K562 (cell line): ENCODE measurements at regions not wholly inside any gene's neighbourhood (a gene's known extent, or its start where the extent isn't known, plus 50 kb on each side); places are given as distances from the start of the nearest gene placed in this dataset.

Source experiments
- ASH1L ChIP-seq: fragments of 450-650 bp; IDR thresholded peaks from 2 replicates; pipeline ENCODE4 v1.6.1; 2018; ENCODE audit warnings: borderline replicate concordance, mild to moderate bottlenecking, low read depth; ENCODE audit not compliant: partially characterized antibody
- CXXC5 ChIP-seq: fragments of 250-450 bp; sonication (Bioruptor Pico); IDR thresholded peaks from 2 replicates; pipeline ENCODE4 v1.8.0; 2022; ENCODE audit warnings: inconsistent platforms, mild to moderate bottlenecking, moderate library complexity
- DACH1 ChIP-seq: fragments of 450-650 bp; IDR thresholded peaks from 2 replicates; pipeline ENCODE4 v1.6.1; 2018; ENCODE audit not compliant: partially characterized antibody
- DPF2 ChIP-seq: fragments of 450-650 bp; IDR thresholded peaks from 2 replicates; pipeline ENCODE4 v1.6.1; 2016
- EP300 ChIP-seq: IDR thresholded peaks from 2 replicates; pipeline ENCODE4 v1.6.1; 2012; ENCODE audit warnings: low read length, improper control_type of control experiment
- ETV1 ChIP-seq: fragments of 450-650 bp; conservative IDR thresholded peaks from 2 replicates; pipeline ENCODE4 v1.6.1; 2016; ENCODE audit warnings: missing genetic modification characterization, control low read depth, low read depth, missing compliant biosample characterization
- IRF2 ChIP-seq: sonication (generic); formaldehyde crosslinking; IDR thresholded peaks from 2 replicates; pipeline ENCODE4 v1.8.1; 2022; ENCODE audit warnings: mild to moderate bottlenecking, missing genetic modification reagents
- LCOR ChIP-seq: sonication (generic); formaldehyde crosslinking; IDR thresholded peaks from 2 replicates; pipeline ENCODE4 v1.8.0; 2022; ENCODE audit warnings: mild to moderate bottlenecking, missing genetic modification reagents
- MLLT1 ChIP-seq, 2 experiments: fragments of 450-650 bp; IDR thresholded peaks; 2 replicates each; pipeline ENCODE4 v1.6.1; 2016
- MNT ChIP-seq, 2 experiments: fragments of 450-650 bp; conservative IDR thresholded peaks; 2 replicates each; pipeline ENCODE4 v1.6.1; 2017; ENCODE audit warnings: mild to moderate bottlenecking in 2 of 2, moderate library complexity in 2 of 2
- OTX1 ChIP-seq: fragments of 450-650 bp; formaldehyde crosslinking; IDR thresholded peaks from 2 replicates; pipeline ENCODE4 v1.4.0; 2022; ENCODE audit warnings: mild to moderate bottlenecking
- PHF20 ChIP-seq: fragments of 450-650 bp; IDR thresholded peaks from 2 replicates; pipeline ENCODE4 v1.6.1; 2018; ENCODE audit not compliant: partially characterized antibody
- PHF8 ChIP-seq: fragments of 200-600 bp; sonication (generic); IDR thresholded peaks from 2 replicates; pipeline ENCODE4 v1.6.1; 2012; ENCODE audit warnings: mixed run types, mild to moderate bottlenecking, inconsistent platforms, low read length, moderate library complexity, borderline replicate concordance
- POLR3A ChIP-seq: IDR thresholded peaks from 2 replicates; pipeline ENCODE4 v1.6.1; 2011; ENCODE audit warnings: borderline replicate concordance, mild to moderate bottlenecking, moderate library complexity; ENCODE audit not compliant: insufficient read length, insufficient read depth; ENCODE audit errors: extremely low read depth
- PPARD ChIP-seq: fragments of 250-450 bp; sonication (Bioruptor Pico); IDR thresholded peaks from 2 replicates; pipeline ENCODE4 v1.8.0; 2022; ENCODE audit warnings: inconsistent platforms, mild to moderate bottlenecking, moderate library complexity
- PRMT5 ChIP-seq: sonication (generic); formaldehyde crosslinking; IDR thresholded peaks from 2 replicates; pipeline ENCODE4 v1.5.0; 2020; ENCODE audit warnings: missing genetic modification reagents
- RB1 ChIP-seq: fragments of 450-650 bp; IDR thresholded peaks from 2 replicates; pipeline ENCODE4 v1.6.1; 2017; ENCODE audit warnings: low read depth, mild to moderate bottlenecking
- SMARCC2 ChIP-seq: fragments of 450-650 bp; IDR thresholded peaks from 2 replicates; pipeline ENCODE4 v1.6.1; 2017; ENCODE audit warnings: antibody characterized with exemption, moderate library complexity, mild to moderate bottlenecking, low read depth
- SMARCE1 ChIP-seq: fragments of 450-650 bp; IDR thresholded peaks from 2 replicates; pipeline ENCODE4 v1.7.1; 2016; ENCODE audit warnings: mild to moderate bottlenecking
- STAT5B ChIP-seq: fragments of 250-450 bp; sonication (Bioruptor Pico); IDR thresholded peaks from 2 replicates; pipeline ENCODE4 v1.8.0; 2021; ENCODE audit warnings: mild to moderate bottlenecking, inconsistent platforms
- TARDBP ChIP-seq: fragments of 450-650 bp; IDR thresholded peaks from 2 replicates; pipeline ENCODE4 v1.6.1; 2016
- TFAP4 ChIP-seq: sonication (generic); formaldehyde crosslinking; IDR thresholded peaks from 2 replicates; pipeline ENCODE4 v1.8.0; 2022; ENCODE audit warnings: missing genetic modification reagents, mild to moderate bottlenecking, moderate library complexity, borderline replicate concordance
- ZBTB34 ChIP-seq: fragments of 250-450 bp; sonication (Bioruptor Pico); IDR thresholded peaks from 2 replicates; pipeline ENCODE4 v1.8.0; 2021; ENCODE audit warnings: mild to moderate bottlenecking, moderate library complexity
- ZFP36 ChIP-seq: fragments of 150-350 bp; IDR thresholded peaks from 2 replicates; pipeline ENCODE4 v1.6.1; 2018; ENCODE audit warnings: low read length, low read depth; ENCODE audit not compliant: partially characterized antibody
- ZNF274 ChIP-seq: IDR thresholded peaks from 2 replicates; pipeline ENCODE4 v1.6.1; 2011; ENCODE audit warnings: low read depth, mild to moderate bottlenecking, low read length, moderate library complexity, borderline replicate concordance

- TF ChIP-seq DACH1, result no peak
- TF ChIP-seq DPF2, result peak; percentile 52
- no peak for TF ChIP-seq IRF2 (CRISPR knock-in tag)
- 0 out of 4 replicates have a peak, but pooled peaks of 1 of the 2 experiments have one; percentile 19 for TF ChIP-seq MNT (conservative IDR thresholded peaks at IDR 0.05)
- peak; percentile 59; the same call in 1 of the 2 replicates for TF ChIP-seq TFAP4
- TF ChIP-seq OTX1 (CRISPR knock-in tag), result 0 out of 2 replicates have a peak, but pooled peaks have one; percentile 18
- no peak for TF ChIP-seq POLR3A
- TF ChIP-seq ETV1 (tag), result peak; percentile 95
- TF ChIP-seq STAT5B, result no peak
- TF ChIP-seq PPARD (CRISPR knock-in tag), result no peak
- TF ChIP-seq ZNF274, result no peak
- TF ChIP-seq RB1, result peak; percentile 60; the same call in 1 of the 2 replicates
- TF ChIP-seq EP300, result 0 out of 2 replicates have a peak, but pooled peaks have one; percentile 33
- no peak for TF ChIP-seq ZFP36
- TF ChIP-seq CXXC5 (CRISPR knock-in tag), result peak; percentile 44
- TF ChIP-seq SMARCC2, result no peak
- TF ChIP-seq PHF8, result no peak
- peak; percentile 67; the same call in 1 of the 2 replicates for TF ChIP-seq TARDBP
- TF ChIP-seq ZBTB34, result no peak
- 0 out of 4 replicates have a peak, but pooled peaks of 1 of the 2 experiments have one; percentile 26 for TF ChIP-seq MLLT1 (IDR thresholded peaks at IDR 0.05)
- 0 out of 2 replicates have a peak, but pooled peaks have one; percentile 23 for TF ChIP-seq SMARCE1
- TF ChIP-seq PHF20, result no peak
- no peak for TF ChIP-seq ASH1L
- TF ChIP-seq LCOR, result no peak
- TF ChIP-seq PRMT5 (CRISPR knock-in tag), result no peak
Measured at GRCh38 chr9:91036826-91037510, 235.3 kb downstream of the SYK start (continued).
